ENCODE measurements at regions not wholly inside any gene's neighbourhood (a gene's known extent, or its start where the extent isn't known, plus 50 kb on each side); places are given as distances from the start of the nearest gene placed in this dataset.

- no peak for DNase-seq (ENCODE audit: low read depth)
Observed at GRCh38 chr1:229065613-229066012, 205.3 kb upstream of the RAB4A start.

GRCh38 chr1:229066591-229066990 lies 204.3 kb upstream of the RAB4A start:
- no peak for DNase-seq (ENCODE audit: low read depth)

- DNase-seq (ENCODE audit: low read depth): no peak
Observed at GRCh38 chr1:229067546-229067945, 203.4 kb upstream of the RAB4A start.

GRCh38 chr1:229068270-229068987 lies 202.5 kb upstream of the RAB4A start:
- DNase-seq (ENCODE audit: low read depth): no peak

- no peak for DNase-seq (ENCODE audit: low read depth)
Observed at GRCh38 chr1:229069176-229069575, 201.7 kb upstream of the RAB4A start.

GRCh38 chr1:229070168-229070567 lies 200.7 kb upstream of the RAB4A start:
- peak; percentile 33 for DNase-seq (ENCODE audit: low read depth)

- no peak for DNase-seq (ENCODE audit: low read depth)
Observed at GRCh38 chr1:229073251-229073650, 197.7 kb upstream of the RAB4A start.

- no peak for DNase-seq (ENCODE audit: low read depth)
Observed at GRCh38 chr1:229075217-229075616, 195.7 kb upstream of the RAB4A start.

- no peak for DNase-seq (ENCODE audit: low read depth)
Observed at GRCh38 chr1:229075716-229076115, 195.2 kb upstream of the RAB4A start.

GRCh38 chr1:229076195-229076594 lies 194.7 kb upstream of the RAB4A start:
- DNase-seq (ENCODE audit: low read depth): no peak

GRCh38 chr1:229079016-229079595 lies 191.8 kb upstream of the RAB4A start:
- no peak for DNase-seq (ENCODE audit: low read depth)

- DNase-seq (ENCODE audit: low read depth): no peak
Observed at GRCh38 chr1:229080361-229080760, 190.6 kb upstream of the RAB4A start.

- no peak for DNase-seq (ENCODE audit: low read depth)
Observed at GRCh38 chr1:229085291-229085690, 185.6 kb upstream of the RAB4A start.

- no peak for DNase-seq (ENCODE audit: low read depth)
Observed at GRCh38 chr1:229086091-229086490, 184.8 kb upstream of the RAB4A start.

- DNase-seq (ENCODE audit: low read depth): no peak
Observed at GRCh38 chr1:229086686-229087085, 184.2 kb upstream of the RAB4A start.

GRCh38 chr1:229087339-229087738 lies 183.6 kb upstream of the RAB4A start:
- DNase-seq (ENCODE audit: low read depth): no peak

GRCh38 chr1:229087906-229088305 lies 183.0 kb upstream of the RAB4A start:
- DNase-seq (ENCODE audit: low read depth): no peak

GRCh38 chr1:229088711-229089110 lies 182.2 kb upstream of the RAB4A start:
- DNase-seq (ENCODE audit: low read depth): no peak

GRCh38 chr1:229089586-229090208 lies 181.2 kb upstream of the RAB4A start:
- no peak for DNase-seq (ENCODE audit: low read depth)

- DNase-seq (ENCODE audit: low read depth): no peak
Observed at GRCh38 chr1:229091721-229092136, 179.2 kb upstream of the RAB4A start.

GRCh38 chr1:229092377-229093237 lies 178.3 kb upstream of the RAB4A start:
- DNase-seq (ENCODE audit: low read depth): no peak

GRCh38 chr1:229093238-229093540 lies 177.7 kb upstream of the RAB4A start:
- DNase-seq (ENCODE audit: low read depth): no peak
